SK-MEL-5 (cell line): ENCODE measurements at regions not wholly inside any gene's neighbourhood (a gene's known extent, or its start where the extent isn't known, plus 50 kb on each side); places are given as distances from the start of the nearest gene placed in this dataset.
"Not testable (repeated sequence)": the region's sequence is repeated elsewhere in the genome, so short reads cannot be mapped to it uniquely, and the experiment has no call there.

ENCODE experiments used
- DNase-seq: peaks from one replicate; pipeline ENCODE4 v3.0.0-alpha.2; 2016; ENCODE audit warnings: low read depth, low spot score
- in situ Hi-C: cut with HindIII; loops from 2 replicates; pipeline ENCODE4 v1.10.0; 2016; ENCODE audit warnings: low sequenced_read_pairs, high pct_unique_total_duplicates, low pct_unique_long_range_greater_than_20kb

- DNase-seq: no peak
- in situ Hi-C loops: no loop called here
Measured at GRCh38 chr5:110812639-110813038, 73.8 kb downstream of the SLC25A46 start.

DNA sequence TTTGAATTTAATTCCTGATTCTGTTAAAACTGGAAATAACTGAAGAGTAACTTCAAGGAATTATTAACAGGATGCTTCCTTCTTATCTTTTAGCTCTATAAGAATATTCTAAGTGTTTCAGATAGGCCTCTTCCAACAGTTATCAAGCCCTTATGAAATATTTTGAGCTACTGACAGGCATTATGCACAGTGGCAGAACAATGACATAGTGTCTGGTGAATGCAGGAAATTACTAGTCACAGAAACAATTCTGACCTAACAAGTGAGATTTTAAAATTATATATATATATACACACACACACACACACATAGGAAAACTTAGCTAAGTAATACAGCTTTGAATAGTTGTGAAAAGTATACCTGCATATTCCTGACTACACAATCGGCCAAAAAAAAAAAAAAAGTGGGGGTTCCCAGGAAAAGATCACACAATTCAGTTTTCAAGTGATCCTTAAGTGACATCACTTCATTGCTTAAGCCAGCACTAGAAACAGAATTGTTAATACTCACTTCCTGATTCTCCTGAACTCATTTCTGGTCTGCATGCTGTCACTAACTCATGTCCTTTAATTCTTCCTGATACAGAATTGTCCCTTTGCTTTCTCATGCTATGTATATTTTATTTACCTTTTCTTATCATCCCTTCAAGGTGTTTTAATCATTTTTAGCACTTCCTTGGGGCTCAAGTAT lies 77.3 kb downstream of the SLC25A46 start:
- no peak for DNase-seq
- in situ Hi-C loops: no loop called here

DNA sequence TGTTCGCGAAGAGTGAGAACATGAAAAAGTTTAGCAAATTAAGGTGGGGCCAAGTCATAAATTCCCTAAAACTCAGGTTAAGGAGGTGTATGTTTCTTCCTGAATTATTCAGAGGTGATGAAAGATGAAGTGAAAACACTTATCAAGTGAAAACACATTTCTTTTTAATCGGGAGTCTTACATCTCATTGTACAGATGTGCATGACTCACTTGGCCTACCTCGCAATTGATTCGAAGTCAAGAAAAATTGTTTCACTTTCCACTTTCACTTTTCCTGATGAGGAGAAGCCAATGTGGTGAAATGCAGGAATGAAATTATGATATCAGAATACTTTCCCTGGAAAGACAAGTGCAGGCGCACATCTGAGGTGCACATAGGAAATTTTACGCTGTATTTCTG lies 78.7 kb downstream of the SLC25A46 start:
- no peak for DNase-seq
- in situ Hi-C loops: no loop called here

- in situ Hi-C loops: no loop called here
Measured at GRCh38 chr5:110823571-110823970, 84.8 kb downstream of the SLC25A46 start.

DNA sequence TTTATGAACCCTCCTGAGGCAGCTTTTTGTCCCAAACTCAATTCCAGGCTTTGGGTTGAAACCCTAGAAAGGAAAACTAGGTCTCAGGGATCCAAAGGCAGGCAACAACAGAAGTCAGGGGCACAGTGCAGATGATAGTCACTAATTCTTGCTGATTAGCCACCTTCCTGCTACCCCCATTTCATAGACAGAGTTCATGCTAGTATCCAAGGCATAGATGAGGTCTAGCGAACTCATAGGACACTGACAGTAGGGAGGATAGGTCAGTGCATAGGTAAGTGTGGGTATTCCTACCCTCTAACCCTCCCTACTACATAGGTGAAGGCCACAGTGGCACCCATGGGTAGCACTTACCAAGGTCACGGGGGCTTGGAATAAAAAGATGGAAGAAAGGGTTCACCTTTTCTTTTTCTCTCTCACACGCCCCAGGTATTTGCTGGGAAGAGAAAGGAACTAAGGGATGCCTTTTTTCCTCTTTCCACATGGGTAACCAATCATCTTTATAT lies 86.2 kb downstream of the SLC25A46 start:
- in situ Hi-C loops: no loop called here
- no peak for DNase-seq

More at GRCh38 chr5:110823571-110823970, 84.8 kb downstream of the SLC25A46 start:
- no peak for DNase-seq

DNA sequence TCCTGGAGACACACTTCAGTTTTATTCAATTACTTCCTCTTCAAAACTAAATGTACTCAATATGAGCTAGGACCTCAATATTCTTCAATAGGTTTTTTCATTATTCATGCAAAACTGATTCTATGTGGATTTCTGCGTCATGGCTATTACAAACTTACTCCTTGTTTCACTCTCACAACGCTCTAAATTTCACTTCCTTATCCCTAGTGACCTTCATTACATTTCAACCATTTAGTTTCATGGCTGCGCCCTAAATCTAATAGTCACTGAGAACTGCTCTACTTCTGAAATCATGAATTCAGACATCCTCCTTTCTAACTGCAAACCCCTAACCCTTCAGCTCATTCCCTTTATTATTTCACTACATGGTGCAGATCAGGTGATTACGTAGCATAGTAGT lies 93.9 kb downstream of the SLC25A46 start:
- DNase-seq: no peak
- in situ Hi-C loops: no loop called here

DNA sequence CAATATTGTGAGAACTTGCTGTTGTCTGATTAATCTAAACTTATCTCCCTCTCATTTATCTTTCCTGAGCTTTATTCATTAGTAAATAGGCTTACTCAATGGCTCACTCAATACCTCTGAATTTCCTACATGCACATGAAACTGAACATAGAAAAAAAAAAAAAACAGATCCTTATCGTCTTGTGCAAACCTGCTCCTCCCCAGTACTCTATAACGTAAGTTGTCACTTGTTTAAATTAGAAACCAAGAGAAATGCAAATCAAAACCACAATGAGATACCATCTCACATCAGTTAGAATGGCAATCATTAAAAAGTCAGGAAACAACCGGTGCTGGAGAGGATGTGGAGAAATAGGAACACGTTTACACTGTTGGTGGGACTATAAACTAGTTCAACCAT lies 96.1 kb downstream of the SLC25A46 start:
- in situ Hi-C loops, DNase-seq: not testable (repeated sequence)

DNA sequence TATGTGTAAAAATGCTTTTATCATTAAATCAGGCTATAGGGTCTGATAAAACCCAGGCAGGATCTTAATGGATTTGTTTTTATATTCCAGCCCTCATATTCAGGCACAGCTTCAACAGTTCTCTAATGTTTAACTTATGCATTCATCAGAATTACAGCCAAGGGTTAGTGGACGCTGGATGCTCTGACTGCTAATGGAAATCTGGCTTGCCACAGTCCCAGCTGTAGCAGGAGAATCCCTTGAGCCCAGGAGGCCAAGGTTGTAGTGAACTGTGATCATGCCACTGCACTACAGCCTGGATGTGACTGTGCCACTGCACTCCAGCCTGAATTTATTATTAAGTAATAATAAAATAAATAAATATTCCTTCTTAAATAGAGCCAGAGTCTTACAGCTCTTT lies 98.0 kb downstream of the SLC25A46 start:
- no peak for DNase-seq
- in situ Hi-C loops: no loop called here

DNA sequence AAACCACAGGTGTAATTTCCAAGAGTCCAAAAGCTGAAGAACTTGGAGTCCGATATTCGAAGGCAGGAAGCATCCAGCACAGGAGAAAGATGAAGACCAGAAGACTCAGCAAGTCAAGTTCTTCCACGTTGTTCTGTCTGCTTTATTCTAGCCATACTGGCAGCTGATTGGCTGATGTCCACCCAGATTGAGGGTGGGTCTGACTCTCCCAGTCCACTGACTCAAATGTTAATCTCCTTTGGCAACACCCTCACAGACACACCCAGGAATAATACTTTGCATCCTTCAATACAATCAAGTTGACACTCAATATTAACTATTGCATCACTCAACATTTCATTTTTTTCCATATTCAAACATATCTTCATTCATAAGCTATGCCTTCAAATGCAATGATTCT lies 99.5 kb downstream of the SLC25A46 start:
- in situ Hi-C loops, DNase-seq: not testable (repeated sequence)

DNA sequence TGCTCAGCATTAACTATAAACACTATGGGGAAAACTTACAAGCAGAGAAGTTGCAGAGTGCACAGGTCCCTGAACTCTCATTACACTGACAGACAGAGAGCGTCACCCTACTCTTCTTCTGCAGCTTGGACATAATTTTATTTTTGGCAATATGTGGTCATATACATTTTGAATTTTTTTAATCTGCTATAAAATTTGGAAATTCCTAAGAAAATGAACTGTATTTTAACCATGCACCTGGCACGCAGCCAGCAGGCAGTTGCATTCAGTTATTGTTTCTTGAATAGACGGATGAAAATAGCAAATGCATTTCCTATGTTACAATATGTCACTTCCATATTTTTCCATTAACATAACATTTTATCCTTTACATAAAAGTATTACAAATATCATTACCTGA lies 100.2 kb downstream of the SLC25A46 start:
- in situ Hi-C loops: no loop called here
- no peak for DNase-seq

GRCh38 chr5:110840347-110840960 lies 101.6 kb downstream of the SLC25A46 start:
- in situ Hi-C loops: no loop called here
- no peak for DNase-seq

- in situ Hi-C loops: no loop called here
- no peak for DNase-seq
Measured at GRCh38 chr5:110841137-110841536, 102.3 kb downstream of the SLC25A46 start.

- DNase-seq: no peak
- in situ Hi-C loops: no loop called here
Measured at GRCh38 chr5:110842948-110843347, 104.1 kb downstream of the SLC25A46 start.

DNA sequence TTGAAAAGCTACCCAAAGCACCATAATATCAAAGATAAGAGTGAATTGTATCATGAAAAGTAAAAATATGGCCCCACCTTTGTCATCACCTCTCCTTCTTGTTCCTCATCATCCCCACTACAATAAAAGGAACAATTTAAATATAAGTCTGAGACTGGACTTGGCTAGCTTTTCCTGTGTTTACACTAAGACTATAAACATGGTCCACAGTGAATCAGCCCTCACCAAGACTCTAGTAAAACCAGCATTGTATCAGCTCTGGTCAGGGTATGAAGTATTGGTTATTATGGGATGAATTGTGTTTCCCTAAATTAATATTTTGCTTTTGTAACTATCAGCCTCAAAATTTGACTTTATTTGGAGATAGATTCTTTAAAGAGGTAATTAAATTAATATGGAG lies 105.4 kb downstream of the SLC25A46 start:
- in situ Hi-C loops: no loop called here
- DNase-seq: no peak

- no peak for DNase-seq
- in situ Hi-C loops: no loop called here
Measured at GRCh38 chr5:110846398-110847001, 107.7 kb downstream of the SLC25A46 start.

GRCh38 chr5:110851357-110851756 lies 112.5 kb downstream of the SLC25A46 start:
- in situ Hi-C loops: no loop called here
- DNase-seq: no peak

- no peak for DNase-seq
- in situ Hi-C loops: no loop called here
Measured at GRCh38 chr5:110852053-110852452, 113.2 kb downstream of the SLC25A46 start.

DNA sequence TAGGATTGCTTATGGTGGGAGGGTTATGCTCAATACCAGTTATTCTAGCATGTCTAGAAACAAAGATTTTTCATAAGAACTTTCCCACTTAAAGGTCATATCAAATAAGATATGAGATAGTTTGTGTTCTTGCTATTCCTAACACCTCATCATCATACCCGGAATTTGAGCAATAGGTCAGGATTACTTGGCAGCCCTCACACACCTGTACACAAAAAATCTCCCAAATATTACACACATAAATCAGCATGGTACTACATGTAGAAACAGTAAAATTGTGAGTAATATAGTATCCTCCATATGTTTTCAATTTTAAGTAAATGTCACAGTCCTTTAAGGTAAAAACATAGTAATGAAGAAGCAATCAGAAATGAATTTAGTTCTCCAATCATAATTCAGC lies 113.7 kb downstream of the SLC25A46 start:
- in situ Hi-C loops: no loop called here
- DNase-seq: no peak

- DNase-seq: no peak
- in situ Hi-C loops: no loop called here
Measured at GRCh38 chr5:110853267-110853666, 114.5 kb downstream of the SLC25A46 start.
